Hematopoietic multipotent progenitor cell (in vitro differentiated cells): ENCODE measurements at regions not wholly inside any gene's neighbourhood (a gene's known extent, or its start where the extent isn't known, plus 50 kb on each side); places are given as distances from the start of the nearest gene placed in this dataset.
"Not testable (repeated sequence)": the region's sequence is repeated elsewhere in the genome, so short reads cannot be mapped to it uniquely, and the experiment has no call there.

Experiments
- DNase-seq, 3 donors: peaks; one replicate each; pipeline ENCODE4 v3.0.0-alpha.2; 2011 to 2015; ENCODE audit warnings: low read depth in 2 of 3, low spot score in 2 of 3

- DNase-seq, result no peak
Observed at GRCh38 chr2:64250063-64250462, 105.8 kb upstream of the PELI1 start.

DNA sequence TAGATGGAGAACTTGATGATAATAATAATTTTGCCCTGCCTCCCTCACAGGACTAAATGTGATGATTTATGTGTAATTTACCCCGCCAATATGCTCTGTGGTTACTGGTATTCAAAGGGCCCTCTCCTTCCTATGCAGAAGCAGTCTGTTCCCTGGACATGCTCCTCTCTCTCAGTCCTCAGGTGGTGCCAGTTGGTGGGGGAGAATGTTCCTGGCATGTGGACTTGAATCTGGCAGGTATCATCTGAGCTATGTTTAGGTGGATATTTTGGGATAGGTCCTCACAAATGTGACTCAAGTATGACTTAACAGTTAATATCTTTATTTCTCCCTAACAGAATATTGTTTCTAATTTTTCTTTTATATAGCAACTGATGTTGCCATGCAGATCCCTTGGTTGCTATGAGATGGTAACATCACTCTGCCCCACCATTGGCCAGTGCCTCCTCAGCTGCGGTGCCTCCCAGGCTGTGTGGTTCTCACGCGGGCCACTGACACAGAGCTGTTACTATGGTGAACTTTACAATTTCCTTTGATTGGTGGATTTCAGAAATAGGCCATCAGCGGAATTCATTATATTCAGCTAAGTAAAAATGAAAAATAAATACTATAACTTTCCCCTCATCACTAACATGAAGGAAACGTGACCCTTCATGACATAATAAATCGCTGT is 106.7 kb upstream of the PELI1 start:
- no peak for DNase-seq

- DNase-seq, result no peak
Observed at GRCh38 chr2:64251497-64252250, 107.5 kb upstream of the PELI1 start.

- not testable (repeated sequence) for DNase-seq
Observed at GRCh38 chr2:64252251-64252978, 108.2 kb upstream of the PELI1 start.

DNA sequence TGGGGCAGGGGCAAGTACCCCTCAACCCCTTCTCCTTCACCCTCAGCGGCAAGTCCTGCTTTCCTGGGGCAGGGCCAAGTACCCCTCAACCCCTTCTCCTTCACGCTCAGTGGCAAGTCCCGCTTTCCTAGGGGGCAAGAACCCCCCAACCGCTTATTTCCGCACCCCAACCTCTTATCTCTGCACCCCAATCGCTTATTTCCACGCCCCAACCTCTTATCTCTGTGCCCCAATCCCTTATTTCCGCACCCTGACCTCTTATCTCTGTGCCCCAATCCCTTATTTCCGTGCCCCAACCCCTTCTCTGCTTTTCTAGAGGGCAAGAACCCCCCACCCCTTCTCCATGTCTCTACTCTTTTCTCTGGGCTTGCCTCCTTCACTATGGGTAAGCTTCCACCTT is 109.2 kb upstream of the PELI1 start:
- not testable (repeated sequence) for DNase-seq

- no peak for DNase-seq
Observed at GRCh38 chr2:64258566-64258965, 114.3 kb upstream of the PELI1 start.

- no peak for DNase-seq
Observed at GRCh38 chr2:64259312-64259711, 115.1 kb upstream of the PELI1 start.

DNA sequence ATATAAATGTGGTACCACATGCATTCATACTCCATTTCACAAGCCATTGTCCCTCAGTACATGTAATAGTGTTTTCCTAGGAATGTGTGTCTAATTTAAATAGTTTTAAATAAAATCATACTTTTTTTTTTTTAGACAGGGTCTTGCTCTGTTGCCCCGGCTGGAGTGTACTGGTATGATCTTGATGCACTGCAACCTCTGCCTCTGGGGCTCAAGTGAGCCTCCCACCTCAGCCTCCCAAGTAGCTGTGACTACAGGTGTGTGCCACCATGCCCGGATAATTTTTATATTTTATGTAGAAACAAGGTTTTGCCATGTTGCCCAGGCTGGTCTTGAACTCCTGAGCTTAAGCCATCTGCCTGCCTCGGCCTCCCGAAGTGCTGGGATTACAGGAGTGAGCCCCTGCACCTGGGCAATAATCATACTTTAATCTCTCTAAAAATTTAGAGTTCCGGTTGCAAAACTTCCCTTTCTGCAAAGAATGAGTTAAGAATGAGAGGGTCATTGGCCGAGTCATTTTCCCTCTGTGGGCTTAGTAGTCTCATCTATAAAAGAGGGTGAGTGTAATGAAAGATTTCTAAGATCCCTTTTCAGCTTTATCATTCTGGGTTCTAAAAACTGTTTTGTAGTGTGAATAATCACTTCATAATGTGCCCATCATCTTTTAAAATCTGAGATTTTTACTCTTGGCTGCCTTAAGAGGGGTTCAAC is 116.0 kb upstream of the PELI1 start:
- peak in 1 of 3 donors; percentile 17 for DNase-seq

DNA sequence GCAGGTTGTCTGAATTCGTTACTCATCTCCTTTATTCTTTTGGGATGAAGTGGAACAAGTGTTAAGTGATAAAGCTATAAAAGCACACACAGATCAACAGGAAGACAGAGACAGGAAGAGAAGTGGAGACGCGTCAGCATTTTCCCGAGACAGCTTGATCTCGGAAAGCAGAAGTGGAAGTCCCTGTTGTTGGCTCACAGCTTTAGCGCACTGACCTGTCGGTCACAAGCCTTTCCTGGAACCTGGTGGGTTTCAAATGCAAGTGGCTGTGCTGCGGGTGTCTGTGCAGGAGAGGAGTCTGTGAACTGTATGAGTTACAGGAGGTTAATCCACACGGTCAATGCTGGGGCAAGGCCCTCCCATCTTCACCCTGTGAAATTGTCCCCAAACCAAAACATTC is 116.6 kb upstream of the PELI1 start:
- peak in 2 of 3 donors; percentile 56 to 67 for DNase-seq

DNA sequence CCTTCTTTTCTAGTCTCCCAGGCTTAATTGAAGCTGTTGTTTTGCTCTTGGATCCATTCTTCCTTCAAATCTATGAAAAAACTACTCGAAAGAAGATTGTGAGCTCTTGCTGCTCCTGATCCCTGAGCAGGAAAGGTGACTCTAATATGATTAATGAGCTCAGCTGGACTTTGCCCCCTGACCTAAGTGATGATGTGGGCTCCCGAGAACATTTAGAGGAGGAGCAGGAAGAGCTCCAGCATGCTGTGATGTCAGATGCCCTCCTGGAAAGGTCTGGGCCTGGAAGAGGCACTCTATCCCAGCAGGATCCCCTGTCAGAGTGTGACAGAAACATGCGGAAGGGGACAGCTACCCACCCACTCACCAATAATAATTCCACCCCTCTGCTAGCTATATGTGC is 117.9 kb upstream of the PELI1 start:
- DNase-seq, result no peak

GRCh38 chr2:64262816-64263215 is 118.6 kb upstream of the PELI1 start:
- DNase-seq, result no peak

DNA sequence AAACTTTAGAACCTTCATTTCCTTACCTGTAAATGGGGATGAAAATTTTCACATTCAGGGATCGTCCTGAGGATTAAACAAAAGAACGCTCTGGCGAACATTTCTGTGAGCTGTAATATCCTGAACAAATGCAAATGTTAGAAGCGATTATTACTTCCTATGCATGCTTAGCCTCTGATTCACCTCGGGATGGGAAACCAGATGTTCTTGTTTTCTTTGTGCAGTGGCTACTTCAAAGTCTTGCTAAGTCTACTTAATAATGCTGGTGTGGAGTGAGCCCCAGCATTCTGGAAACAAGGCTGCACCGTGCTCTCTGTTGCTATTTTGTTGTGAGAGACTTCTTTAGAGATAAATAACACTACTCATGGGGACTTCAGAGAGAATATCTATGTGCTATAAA is 119.1 kb upstream of the PELI1 start:
- no peak for DNase-seq

GRCh38 chr2:64267699-64268098 is 123.5 kb upstream of the PELI1 start:
- no peak for DNase-seq

DNA sequence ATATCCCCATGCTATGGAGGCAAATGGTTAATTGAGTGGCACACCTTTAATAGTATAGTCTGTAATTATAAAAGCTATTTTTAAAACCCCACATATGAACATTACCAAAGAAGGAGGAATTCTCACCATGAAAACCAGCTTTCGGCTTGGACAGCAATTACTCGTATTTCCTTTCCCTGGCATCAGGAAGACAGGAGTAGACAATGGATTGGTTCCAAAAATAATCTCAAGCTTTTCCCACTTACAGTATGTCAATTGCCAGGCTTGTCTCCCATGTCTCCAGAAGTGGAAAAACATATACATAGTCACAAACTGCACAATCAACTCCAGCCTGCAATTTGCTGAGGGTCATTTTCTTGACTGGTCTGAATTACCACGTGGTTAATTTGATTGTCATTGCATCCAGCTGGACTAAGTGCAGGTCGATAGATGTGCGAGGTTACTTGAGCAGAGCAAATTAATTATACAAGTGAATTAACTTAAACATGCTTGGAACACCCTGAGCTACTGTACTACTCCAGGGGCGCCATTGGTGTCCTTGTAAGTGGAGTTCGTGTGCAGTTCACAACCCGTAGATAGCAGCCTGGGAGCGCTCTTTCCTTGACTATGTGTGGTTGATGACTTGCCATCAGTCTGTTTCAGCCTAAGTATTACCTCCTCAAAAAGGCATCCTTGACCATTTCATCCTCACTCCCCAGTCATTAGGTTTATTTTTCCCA is 124.3 kb upstream of the PELI1 start:
- DNase-seq, result no peak

GRCh38 chr2:64273524-64274398 is 129.5 kb upstream of the PELI1 start:
- DNase-seq, result peak in 1 of 3 donors; percentile 36

GRCh38 chr2:64274399-64275173 is 130.4 kb upstream of the PELI1 start:
- DNase-seq, result no peak

GRCh38 chr2:64275174-64275466 is 130.9 kb upstream of the PELI1 start:
- no peak for DNase-seq

DNA sequence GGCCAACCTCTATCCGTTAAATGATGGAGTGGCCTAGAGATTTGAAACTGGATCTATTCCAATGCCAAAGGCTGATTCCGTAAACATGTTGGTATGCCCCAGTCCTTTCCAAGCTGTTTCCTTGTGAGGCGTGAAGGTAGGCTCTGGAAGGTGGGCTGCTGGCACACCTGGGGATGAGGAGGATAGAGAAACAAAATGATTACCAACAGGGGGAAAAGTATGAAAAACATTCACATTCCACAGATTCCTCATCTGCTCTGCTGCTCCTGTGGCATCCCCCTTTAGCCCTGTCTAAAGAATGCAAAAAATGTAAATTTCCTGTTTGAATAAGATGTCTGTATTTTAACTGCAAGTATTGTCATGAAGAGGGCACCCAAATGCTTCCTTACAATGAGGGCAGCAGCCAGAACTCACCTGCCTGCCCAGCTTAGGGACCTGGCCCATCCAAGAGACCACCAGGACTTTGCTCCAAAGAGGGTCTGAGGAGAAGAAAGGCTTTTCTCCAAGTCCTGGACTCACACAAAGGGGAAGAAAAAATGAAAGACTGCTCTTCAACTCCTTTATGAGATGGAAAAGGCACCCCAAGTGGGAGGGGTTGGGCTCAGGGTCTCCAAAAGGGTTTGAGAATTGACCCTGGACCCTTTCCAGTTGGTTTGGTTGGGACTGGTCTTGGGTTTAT is 132.3 kb upstream of the PELI1 start:
- no peak for DNase-seq
